HUES64 (cell line): ENCODE measurements at regions not wholly inside any gene's neighbourhood (a gene's known extent, or its start where the extent isn't known, plus 50 kb on each side); places are given as distances from the start of the nearest gene placed in this dataset.

Experiments used
- H3K27ac ChIP-seq: 2 replicates; pipeline ENCODE4 v1.7.0; 2013; ENCODE audit warnings: low read depth, low read length, inconsistent platforms
- H3K27me3 ChIP-seq: 2 replicates; pipeline ENCODE4 v1.6.1; 2013; ENCODE audit warnings: mild to moderate bottlenecking, low read length; ENCODE audit not compliant: insufficient read depth
- H3K36me3 ChIP-seq: 2 replicates; pipeline ENCODE4 v1.6.1; 2013; ENCODE audit warnings: mild to moderate bottlenecking, low read length; ENCODE audit not compliant: insufficient read depth
- H3K4me1 ChIP-seq: 2 replicates; pipeline ENCODE4 v1.6.1; 2013; ENCODE audit warnings: mild to moderate bottlenecking, low read length, moderate library complexity; ENCODE audit not compliant: insufficient read depth
- H3K4me3 ChIP-seq: 2 replicates; pipeline ENCODE4 v1.5.1; 2013; ENCODE audit warnings: mild to moderate bottlenecking, low read length, moderate library complexity
- H3K9ac ChIP-seq: 2 replicates; pipeline ENCODE4 v1.6.1; 2013; ENCODE audit warnings: mild to moderate bottlenecking, low read depth, low read length
- H3K9me3 ChIP-seq: 2 replicates; pipeline ENCODE4 v1.6.1; 2013; ENCODE audit warnings: low read depth, low read length; ENCODE audit not compliant: insufficient read depth
- WGBS: fragments of 150-250, 120-280 bp; methylation state at CpG from one replicate; pipeline ENCODE4 v1.1.7; 2013; ENCODE audit warnings: missing lambda C conversion rate; 5-methylcytosine and 5-hydroxymethylcytosine counted together

GRCh38 chrX:108833993-108834392, 97.6 kb upstream of the IRS4 start:
- H3K36me3 ChIP-seq, result no peaks in the 10 kb centered on the region
- H3K27ac ChIP-seq, result no peak overlapping the region
- H3K9ac ChIP-seq, result no peak overlapping the region
- no peak overlapping the region for H3K4me3 ChIP-seq
- no peaks in the 10 kb centered on the region for H3K9me3 ChIP-seq
- H3K4me1 ChIP-seq, result no peaks in the 10 kb centered on the region
- WGBS, result 98% methylated on average over 4 of the region's 4 CpGs
- H3K27me3 ChIP-seq, result no peaks in the 10 kb centered on the region

- Histone ChIP-seq H3K9ac (no peak overlapping the region), H3K9me3 (no peaks in the 10 kb centered on the region), H3K4me3 (no peak overlapping the region), H3K36me3 (no peaks in the 10 kb centered on the region), H3K27me3 (no peaks in the 10 kb centered on the region), H3K4me1 (no peaks in the 10 kb centered on the region), H3K27ac (no peak overlapping the region)
Measured at GRCh38 chrX:108811891-108812290, 75.5 kb upstream of the IRS4 start.

GRCh38 chrX:108795240-108795639, 58.9 kb upstream of the IRS4 start:
- 94% methylated on average over 3 of the region's 3 CpGs for WGBS
- Histone ChIP-seq H3K4me3 (no peak overlapping the region), H3K36me3 (no peaks in the 10 kb centered on the region), H3K27me3 (no peaks in the 10 kb centered on the region), H3K9me3 (no peaks in the 10 kb centered on the region), H3K27ac (no peak overlapping the region), H3K9ac (no peak overlapping the region), H3K4me1 (no peaks in the 10 kb centered on the region)
